ENCODE measurements at regions not wholly inside any gene's neighbourhood (a gene's known extent, or its start where the extent isn't known, plus 50 kb on each side); places are given as distances from the start of the nearest gene placed in this dataset.
"Not testable (repeated sequence)": the region's sequence is repeated elsewhere in the genome, so short reads cannot be mapped to it uniquely, and the experiment has no call there.

DNA sequence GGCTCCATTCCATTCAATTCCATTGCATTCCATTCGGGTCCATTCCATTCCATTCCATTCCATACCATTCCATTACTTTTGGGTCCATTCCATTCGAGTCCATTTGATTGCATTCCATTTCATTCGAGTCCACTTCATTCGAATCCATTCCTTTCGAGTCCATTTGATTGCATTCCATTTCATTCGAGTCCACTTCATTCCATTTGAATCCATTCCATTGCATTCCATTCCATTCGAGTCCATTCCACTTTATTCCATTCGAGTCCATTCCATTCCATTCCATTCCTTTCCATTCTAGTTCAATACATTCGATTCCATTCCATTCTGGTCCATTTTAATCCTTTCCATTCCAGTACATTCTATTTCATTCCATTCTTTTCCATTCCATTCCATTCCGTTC lies 334.0 kb downstream of the ZNF33B start:
- Mint-ChIP-seq H3K36me3 (ENCODE audit: low read depth) (peaks cover 37% of the 10 kb centered on the region), H3K27ac (no peak overlapping the region), H3K9me3 (peaks cover 62% of the 10 kb centered on the region), H3K4me1 (ENCODE audit: low read depth) (no peaks in the 10 kb centered on the region), H3K4me3 (no peak overlapping the region), H3K27me3 (no peaks in the 10 kb centered on the region)
- no peak overlapping the region for H3K27ac ChIP-seq (ENCODE audit: low read depth in 1 of 2, low read length in 2 of 2)
- DNase-seq (no peak), ATAC-seq (ENCODE audit: poor library complexity) (no peak)
- no peak overlapping the region for H3K4me3 ChIP-seq (ENCODE audit: low read length)
- ChIA-PET CTCF (no interaction called here), POLR2A (no interaction called here)
- no peaks in the 10 kb centered on the region for H3K4me1 ChIP-seq (ENCODE audit: insufficient read depth, low read length)
- intact Hi-C loops (cut with DNase I, micrococcal nuclease), result no loop called here
- no peaks in the 10 kb centered on the region for H3K27me3 ChIP-seq (ENCODE audit: control insufficient read depth in 1 of 2, insufficient read depth in 2 of 2, low read length in 2 of 2)
- H3K36me3 ChIP-seq (ENCODE audit: insufficient read depth, low read length), result no peaks in the 10 kb centered on the region
- TF ChIP-seq, protein P1, sequence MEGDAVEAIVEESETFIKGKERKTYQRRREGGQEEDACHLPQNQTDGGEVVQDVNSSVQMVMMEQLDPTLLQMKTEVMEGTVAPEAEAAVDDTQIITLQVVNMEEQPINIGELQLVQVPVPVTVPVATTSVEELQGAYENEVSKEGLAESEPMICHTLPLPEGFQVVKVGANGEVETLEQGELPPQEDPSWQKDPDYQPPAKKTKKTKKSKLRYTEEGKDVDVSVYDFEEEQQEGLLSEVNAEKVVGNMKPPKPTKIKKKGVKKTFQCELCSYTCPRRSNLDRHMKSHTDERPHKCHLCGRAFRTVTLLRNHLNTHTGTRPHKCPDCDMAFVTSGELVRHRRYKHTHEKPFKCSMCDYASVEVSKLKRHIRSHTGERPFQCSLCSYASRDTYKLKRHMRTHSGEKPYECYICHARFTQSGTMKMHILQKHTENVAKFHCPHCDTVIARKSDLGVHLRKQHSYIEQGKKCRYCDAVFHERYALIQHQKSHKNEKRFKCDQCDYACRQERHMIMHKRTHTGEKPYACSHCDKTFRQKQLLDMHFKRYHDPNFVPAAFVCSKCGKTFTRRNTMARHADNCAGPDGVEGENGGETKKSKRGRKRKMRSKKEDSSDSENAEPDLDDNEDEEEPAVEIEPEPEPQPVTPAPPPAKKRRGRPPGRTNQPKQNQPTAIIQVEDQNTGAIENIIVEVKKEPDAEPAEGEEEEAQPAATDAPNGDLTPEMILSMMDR (IDR thresholded peaks at IDR 0.05), result no peak
- peaks cover 68 to 100% of the 10 kb centered on the region in 2 experiments for H3K9me3 ChIP-seq (ENCODE audit: control insufficient read depth in 1 of 2, insufficient read depth in 1 of 2, low read length in 2 of 2)

GRCh38 chr10:42281896-42282295 lies 356.5 kb downstream of the ZNF33B start:
- intact Hi-C loops (cut with DNase I, micrococcal nuclease); H3K36me3 Mint-ChIP-seq (ENCODE audit: low read depth); DNase-seq; H3K4me1 Mint-ChIP-seq (ENCODE audit: low read depth); H3K9me3 Mint-ChIP-seq; H3K4me3 ChIP-seq (ENCODE audit: low read length); H3K36me3 ChIP-seq (ENCODE audit: insufficient read depth, low read length); ATAC-seq (ENCODE audit: poor library complexity); POLR2A ChIA-PET; H3K27ac ChIP-seq (ENCODE audit: low read depth in 1 of 2, low read length in 2 of 2); H3K27me3 Mint-ChIP-seq; H3K27ac Mint-ChIP-seq; H3K27me3 ChIP-seq (ENCODE audit: control insufficient read depth in 1 of 2, insufficient read depth in 2 of 2, low read length in 2 of 2); H3K4me1 ChIP-seq (ENCODE audit: insufficient read depth, low read length); H3K4me3 Mint-ChIP-seq; H3K9me3 ChIP-seq (ENCODE audit: control insufficient read depth in 1 of 2, insufficient read depth in 1 of 2, low read length in 2 of 2); CTCF ChIA-PET: not testable (repeated sequence)

DNA sequence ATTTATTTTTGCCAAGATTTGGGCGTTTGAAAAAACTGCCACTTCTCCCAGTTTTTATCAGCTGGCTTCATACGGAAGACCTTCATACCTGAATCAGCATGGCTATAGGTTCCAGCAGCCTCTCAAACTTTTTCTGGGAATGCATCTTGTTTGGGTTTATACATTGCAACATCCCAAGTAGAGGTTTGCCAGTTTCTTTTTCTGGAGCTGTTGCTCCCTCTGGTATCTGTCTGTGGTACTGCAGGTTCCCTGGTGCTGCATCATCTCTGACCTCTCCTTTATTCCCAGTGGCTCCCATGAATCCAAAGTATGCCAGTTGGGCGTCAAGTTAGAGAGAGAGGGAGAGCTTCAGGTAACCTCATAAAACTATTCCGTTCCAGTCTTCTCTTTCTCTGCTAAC lies 368.6 kb downstream of the ZNF33B start:
- H3K27ac Mint-ChIP-seq; intact Hi-C loops (cut with DNase I, micrococcal nuclease); H3K36me3 ChIP-seq (ENCODE audit: insufficient read depth, low read length); H3K36me3 Mint-ChIP-seq (ENCODE audit: low read depth); CTCF ChIA-PET; H3K4me3 Mint-ChIP-seq; H3K4me1 ChIP-seq (ENCODE audit: insufficient read depth, low read length); POLR2A ChIA-PET; H3K9me3 ChIP-seq (ENCODE audit: control insufficient read depth in 1 of 2, insufficient read depth in 1 of 2, low read length in 2 of 2); H3K4me3 ChIP-seq (ENCODE audit: low read length); H3K4me1 Mint-ChIP-seq (ENCODE audit: low read depth); H3K27ac ChIP-seq (ENCODE audit: low read depth in 1 of 2, low read length in 2 of 2); ATAC-seq (ENCODE audit: poor library complexity); H3K27me3 Mint-ChIP-seq; DNase-seq; H3K27me3 ChIP-seq (ENCODE audit: control insufficient read depth in 1 of 2, insufficient read depth in 2 of 2, low read length in 2 of 2): not testable (repeated sequence)
- peaks cover 13% of the 10 kb centered on the region for H3K9me3 Mint-ChIP-seq

DNA sequence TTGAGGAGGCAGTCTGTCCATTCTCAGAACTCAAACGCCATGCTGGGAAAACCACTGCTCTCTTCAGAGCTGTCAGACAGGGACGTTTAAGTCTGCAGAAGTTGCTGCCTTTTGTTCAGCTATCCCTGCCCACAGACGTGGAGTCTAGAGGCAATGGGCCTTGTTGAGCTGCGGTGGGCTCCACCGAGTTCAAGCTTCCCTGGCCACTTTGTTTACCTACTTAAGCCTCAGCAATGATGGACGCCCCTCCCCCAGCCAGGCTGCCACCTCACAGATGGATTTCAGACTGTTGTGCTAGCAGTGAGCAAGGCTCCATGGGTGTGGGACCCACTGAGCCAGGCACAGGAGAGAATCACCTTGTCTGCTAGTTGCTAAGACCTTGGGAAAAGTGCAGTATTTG lies 375.1 kb downstream of the ZNF33B start:
- DNase-seq; H3K27ac ChIP-seq (ENCODE audit: low read depth in 1 of 2, low read length in 2 of 2); CTCF ChIA-PET; H3K27me3 Mint-ChIP-seq; H3K27me3 ChIP-seq (ENCODE audit: control insufficient read depth in 1 of 2, insufficient read depth in 2 of 2, low read length in 2 of 2); H3K4me3 Mint-ChIP-seq; H3K9me3 Mint-ChIP-seq; H3K4me3 ChIP-seq (ENCODE audit: low read length); H3K4me1 Mint-ChIP-seq (ENCODE audit: low read depth); POLR2A ChIA-PET; H3K36me3 ChIP-seq (ENCODE audit: insufficient read depth, low read length); H3K9me3 ChIP-seq (ENCODE audit: control insufficient read depth in 1 of 2, insufficient read depth in 1 of 2, low read length in 2 of 2); H3K36me3 Mint-ChIP-seq (ENCODE audit: low read depth); intact Hi-C loops (cut with DNase I, micrococcal nuclease); H3K27ac Mint-ChIP-seq; ATAC-seq (ENCODE audit: poor library complexity); H3K4me1 ChIP-seq (ENCODE audit: insufficient read depth, low read length): not testable (repeated sequence)

DNA sequence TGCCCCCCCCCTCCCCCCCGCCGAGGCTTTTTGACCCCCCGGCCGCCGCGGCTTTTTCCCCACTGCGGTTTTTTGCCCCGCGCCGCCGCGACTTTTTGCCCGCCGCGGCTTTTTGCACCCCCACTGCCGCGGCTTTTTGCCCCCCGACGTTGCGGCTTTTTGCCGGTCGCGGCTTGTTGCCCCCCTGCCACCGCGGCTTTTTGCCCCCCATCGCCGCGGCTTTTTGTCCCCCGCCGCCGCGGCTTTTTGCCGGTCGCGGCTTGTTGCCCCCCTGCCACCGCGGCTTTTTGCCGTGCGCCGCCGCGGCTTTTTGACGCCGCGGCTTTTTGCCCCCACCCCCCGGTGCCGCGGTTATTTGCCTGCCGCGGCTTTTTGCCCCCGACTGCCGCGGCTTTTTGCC lies 395.4 kb downstream of the ZNF33B start:
- H3K36me3 ChIP-seq (ENCODE audit: insufficient read depth, low read length); H3K4me1 Mint-ChIP-seq (ENCODE audit: low read depth); intact Hi-C loops (cut with DNase I, micrococcal nuclease); H3K4me1 ChIP-seq (ENCODE audit: insufficient read depth, low read length); H3K27ac Mint-ChIP-seq; H3K9me3 Mint-ChIP-seq; ATAC-seq (ENCODE audit: poor library complexity); H3K4me3 Mint-ChIP-seq; H3K27ac ChIP-seq (ENCODE audit: low read depth in 1 of 2, low read length in 2 of 2); CTCF ChIA-PET; POLR2A ChIA-PET; H3K27me3 ChIP-seq (ENCODE audit: control insufficient read depth in 1 of 2, insufficient read depth in 2 of 2, low read length in 2 of 2); H3K4me3 ChIP-seq (ENCODE audit: low read length); H3K36me3 Mint-ChIP-seq (ENCODE audit: low read depth); DNase-seq: not testable (repeated sequence)
- peaks cover 47% of the 10 kb centered on the region for H3K27me3 Mint-ChIP-seq
- H3K9me3 ChIP-seq (ENCODE audit: control insufficient read depth in 1 of 2, insufficient read depth in 1 of 2, low read length in 2 of 2), result peaks cover 0 to 18% of the 10 kb centered on the region in 2 experiments
